Ascending aorta (tissue), 2 donors: ENCODE measurements at regions not wholly inside any gene's neighbourhood (a gene's known extent, or its start where the extent isn't known, plus 50 kb on each side); places are given as distances from the start of the nearest gene placed in this dataset.

Experiments used
- DNase-seq, 2 donors: peaks; one replicate each; pipeline ENCODE4 v3.0.0-alpha.2; 2019; ENCODE audit warnings: low spot score in 2 of 2
- H3K27ac ChIP-seq, 2 donors: fragments of 200-600 bp; sonication (generic); one replicate each; pipeline ENCODE4 v1.5.1; 2016 to 2017; ENCODE audit warnings: mild to moderate bottlenecking in 1 of 2
- H3K27me3 ChIP-seq: fragments of 200-600 bp; sonication (generic); one replicate; pipeline ENCODE4 v1.5.1; 2017
- H3K36me3 ChIP-seq, 2 donors: fragments of 200-600 bp; sonication (generic); one replicate each; pipeline ENCODE4 v1.5.1; 2016
- H3K4me1 ChIP-seq, 2 donors: fragments of 200-600 bp; sonication (generic); one replicate each; pipeline ENCODE4 v1.5.1; 2016 to 2017; ENCODE audit warnings: mild to moderate bottlenecking in 1 of 2
- H3K4me3 ChIP-seq, 2 donors: fragments of 200-600 bp; sonication (generic); one replicate each; pipeline ENCODE4 v1.5.1; 2016 to 2017; ENCODE audit warnings: mild to moderate bottlenecking in 1 of 2
- H3K9me3 ChIP-seq, 2 donors: fragments of 200-600 bp; sonication (generic); one replicate each; pipeline ENCODE4 v1.5.1; 2016
- CTCF ChIP-seq, 3 experiments: fragments of 200-600 bp in 2 of 3; fragments of 450-650 bp in 1 of 3; sonication (generic) in 2 of 3; IDR thresholded peaks; one replicate each; pipeline ENCODE4 v1.5.1; 2016 to 2019; ENCODE audit warnings: antibody characterized with exemption in 3 of 3, mild to moderate bottlenecking in 1 of 3, moderate library complexity in 1 of 3
- intact Hi-C: fragments of 100-400 bp; cut with DNase I; formaldehyde crosslinking; loops from one replicate; pipeline ENCODE4 v1.15.1; 2023

DNA sequence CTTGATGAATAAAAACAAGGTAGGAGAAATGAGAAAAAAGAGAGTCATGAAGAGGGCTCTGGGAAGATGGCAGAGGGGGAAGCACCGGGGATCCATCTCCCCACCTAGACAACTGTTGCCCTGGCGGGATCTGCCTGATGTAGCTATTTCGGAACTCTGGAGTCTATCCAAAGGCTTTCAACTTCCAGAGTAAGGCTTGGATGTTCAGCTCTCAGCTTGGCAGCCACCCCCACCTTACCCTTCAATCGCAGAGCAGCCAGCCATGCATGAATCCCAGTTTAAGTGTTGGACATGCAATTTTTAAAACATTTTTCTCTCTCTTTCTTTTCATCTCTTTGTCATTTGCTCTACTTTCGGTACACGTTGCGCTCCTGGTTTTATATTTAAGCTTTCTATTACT lies 275.9 kb upstream of the EXOC2 start:
- no peaks in the 10 kb centered on the region for H3K4me1 ChIP-seq
- H3K9me3 ChIP-seq = no peaks in the 10 kb centered on the region
- intact Hi-C loops = no loop called here
- no peaks in the 10 kb centered on the region for H3K36me3 ChIP-seq
- H3K27me3 ChIP-seq = no peaks in the 10 kb centered on the region
- TF ChIP-seq CTCF (IDR thresholded peaks at IDR 0.05) = no peak
- no peak for DNase-seq
- no peak overlapping the region for H3K27ac ChIP-seq
- no peak overlapping the region for H3K4me3 ChIP-seq

DNA sequence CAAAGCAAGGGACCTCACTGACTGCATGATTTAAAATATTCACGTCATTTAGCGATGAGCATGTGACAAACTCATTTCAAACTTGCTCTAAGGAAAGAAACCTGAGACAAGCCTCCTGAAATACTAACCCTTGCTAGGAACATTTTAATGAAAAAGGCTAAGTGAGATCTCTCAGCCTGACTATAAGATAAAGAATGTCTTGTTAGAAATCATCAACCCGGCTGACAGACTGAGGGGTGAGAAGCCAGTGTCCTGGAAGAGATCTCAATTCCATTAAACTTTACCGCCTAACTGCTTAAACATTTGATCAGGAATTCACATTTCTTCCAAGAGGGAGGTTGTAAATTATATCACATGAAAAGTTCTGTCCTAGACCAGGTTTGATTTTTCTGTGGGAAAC lies 274.8 kb upstream of the EXOC2 start:
- Histone ChIP-seq H3K36me3 (no peaks in the 10 kb centered on the region), H3K27me3 (no peaks in the 10 kb centered on the region), H3K27ac (no peak overlapping the region), H3K9me3 (no peaks in the 10 kb centered on the region), H3K4me1 (no peaks in the 10 kb centered on the region), H3K4me3 (no peak overlapping the region)
- no peak for DNase-seq
- no peak for TF ChIP-seq CTCF (IDR thresholded peaks at IDR 0.05)
- intact Hi-C loops = no loop called here

GRCh38 chr6:965343-965742 lies 272.4 kb upstream of the EXOC2 start:
- no peak for TF ChIP-seq CTCF (IDR thresholded peaks at IDR 0.05)
- Histone ChIP-seq H3K36me3 (no peaks in the 10 kb centered on the region), H3K27ac (no peak overlapping the region), H3K4me1 (no peaks in the 10 kb centered on the region), H3K4me3 (no peak overlapping the region), H3K9me3 (no peaks in the 10 kb centered on the region), H3K27me3 (no peaks in the 10 kb centered on the region)
- no peak for DNase-seq
- intact Hi-C loops = no loop called here

DNA sequence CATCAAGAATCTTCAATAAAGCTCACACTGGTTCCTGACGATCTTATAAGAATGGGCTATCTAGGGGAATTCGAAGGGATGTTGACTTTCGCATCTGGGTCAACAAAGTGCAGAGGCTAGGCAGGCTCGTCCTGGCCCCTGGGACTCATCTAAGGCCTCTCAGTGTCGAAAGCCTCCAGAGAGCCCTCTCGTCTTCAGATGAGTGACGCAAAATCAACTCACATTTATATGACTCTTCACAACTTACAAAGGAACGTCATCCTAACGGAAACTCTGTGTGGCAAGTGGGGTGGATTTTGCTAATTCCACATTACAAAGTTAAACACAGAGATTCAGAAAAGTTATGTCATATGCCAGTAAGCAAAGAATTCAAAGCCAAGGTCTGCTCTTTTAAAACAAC lies 270.5 kb upstream of the EXOC2 start:
- Histone ChIP-seq H3K4me3 (no peak overlapping the region), H3K27ac (no peak overlapping the region), H3K9me3 (no peaks in the 10 kb centered on the region), H3K36me3 (no peaks in the 10 kb centered on the region), H3K27me3 (no peaks in the 10 kb centered on the region), H3K4me1 (no peaks in the 10 kb centered on the region)
- intact Hi-C loops = no loop called here
- DNase-seq = no peak
- TF ChIP-seq CTCF (IDR thresholded peaks at IDR 0.05) = no peak

DNA sequence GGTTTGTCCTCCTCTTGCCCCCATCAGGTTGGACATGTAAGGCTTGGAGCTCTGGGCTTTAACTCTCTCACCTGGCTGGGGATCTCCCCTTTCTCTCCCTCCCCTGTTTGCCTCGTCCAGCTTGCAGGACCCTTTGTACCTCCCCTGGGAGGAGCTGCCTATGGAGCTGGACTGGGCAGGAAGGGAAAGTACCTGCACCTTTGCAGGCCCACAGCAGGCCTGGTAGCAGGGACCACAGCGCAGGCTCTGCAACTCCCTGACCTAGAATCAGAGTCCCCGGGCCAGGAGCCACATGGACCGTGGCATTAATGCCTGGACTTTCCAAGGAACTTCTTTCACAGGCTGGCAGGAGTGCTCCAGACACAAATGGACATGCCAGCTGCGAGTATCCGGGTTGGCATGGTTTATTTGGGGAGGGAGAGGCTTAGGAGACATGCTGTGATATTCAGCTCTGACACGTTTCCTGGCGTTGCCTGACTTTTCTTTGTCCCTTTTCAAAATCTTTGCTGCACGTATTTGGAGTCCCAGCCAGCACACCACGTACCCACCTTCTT lies 268.5 kb upstream of the EXOC2 start:
- H3K27ac ChIP-seq = no peak overlapping the region
- no peak for TF ChIP-seq CTCF (IDR thresholded peaks at IDR 0.05)
- no peak for DNase-seq
- no peaks in the 10 kb centered on the region for H3K9me3 ChIP-seq
- no peaks in the 10 kb centered on the region for H3K4me1 ChIP-seq
- intact Hi-C loops = no loop called here
- no peaks in the 10 kb centered on the region for H3K27me3 ChIP-seq
- no peak overlapping the region for H3K4me3 ChIP-seq
- no peaks in the 10 kb centered on the region for H3K36me3 ChIP-seq

GRCh38 chr6:960356-960755 lies 267.4 kb upstream of the EXOC2 start:
- no peak for TF ChIP-seq CTCF (IDR thresholded peaks at IDR 0.05)
- no peak for DNase-seq
- Histone ChIP-seq H3K4me1 (no peaks in the 10 kb centered on the region), H3K27ac (no peak overlapping the region), H3K36me3 (no peaks in the 10 kb centered on the region), H3K27me3 (no peaks in the 10 kb centered on the region), H3K4me3 (no peak overlapping the region), H3K9me3 (no peaks in the 10 kb centered on the region)
- intact Hi-C loops = no loop called here
